KG1 (cell line): ENCODE measurements at regions not wholly inside any gene's neighbourhood (a gene's known extent, or its start where the extent isn't known, plus 50 kb on each side); places are given as distances from the start of the nearest gene placed in this dataset.
"Not testable (repeated sequence)": the region's sequence is repeated elsewhere in the genome, so short reads cannot be mapped to it uniquely, and the experiment has no call there.

Experiments used
- DNase-seq: peaks from one replicate; lab custom pipeline; 2025; lab: John Stamatoyannopoulos, UW

GRCh38 chr2:52542297-52542696 is 1225.3 kb upstream of the CHAC2 start:
- no peak for DNase-seq

- DNase-seq = no peak
Observed at GRCh38 chr2:52539026-52539970, 1228.3 kb upstream of the CHAC2 start.

GRCh38 chr2:52537588-52537987 is 1230.0 kb upstream of the CHAC2 start:
- no peak for DNase-seq

- no peak for DNase-seq
Observed at GRCh38 chr2:52536929-52537460, 1230.6 kb upstream of the CHAC2 start.

- no peak for DNase-seq
Observed at GRCh38 chr2:52532956-52533355, 1234.6 kb upstream of the CHAC2 start.

- DNase-seq = no peak
Observed at GRCh38 chr2:52526735-52527134, 1240.9 kb upstream of the CHAC2 start.

GRCh38 chr2:52520644-52521043 is 1247.0 kb upstream of the CHAC2 start:
- no peak for DNase-seq

GRCh38 chr2:52518678-52519077 is 1248.9 kb upstream of the CHAC2 start:
- no peak for DNase-seq

GRCh38 chr2:52512760-52513159 is 1254.8 kb upstream of the CHAC2 start:
- DNase-seq = no peak

GRCh38 chr2:52510432-52510831 is 1257.2 kb upstream of the CHAC2 start:
- DNase-seq = no peak

- no peak for DNase-seq
Observed at GRCh38 chr2:52502476-52502860, 1265.1 kb upstream of the CHAC2 start.

GRCh38 chr2:52501715-52502475 is 1265.7 kb upstream of the CHAC2 start:
- no peak for DNase-seq

GRCh38 chr2:52500561-52500960 is 1267.0 kb upstream of the CHAC2 start:
- DNase-seq = no peak

GRCh38 chr2:52498077-52498750 is 1269.4 kb upstream of the CHAC2 start:
- no peak for DNase-seq

GRCh38 chr2:52495816-52496215 is 1271.8 kb upstream of the CHAC2 start:
- DNase-seq = no peak

GRCh38 chr2:52477166-52477565 is 1290.4 kb upstream of the CHAC2 start:
- DNase-seq = no peak

- DNase-seq = no peak
Observed at GRCh38 chr2:52475590-52475989, 1292.0 kb upstream of the CHAC2 start.

- DNase-seq = no peak
Observed at GRCh38 chr2:52474091-52474490, 1293.5 kb upstream of the CHAC2 start.

GRCh38 chr2:52473526-52473925 is 1294.1 kb upstream of the CHAC2 start:
- no peak for DNase-seq

GRCh38 chr2:52470457-52470856 is 1297.1 kb upstream of the CHAC2 start:
- DNase-seq = not testable (repeated sequence)

- no peak for DNase-seq
Observed at GRCh38 chr2:52467189-52467588, 1300.4 kb upstream of the CHAC2 start.

- no peak for DNase-seq
Observed at GRCh38 chr2:52465287-52465686, 1302.3 kb upstream of the CHAC2 start.
